ENCODE measurements at regions not wholly inside any gene's neighbourhood (a gene's known extent, or its start where the extent isn't known, plus 50 kb on each side); places are given as distances from the start of the nearest gene placed in this dataset.
"Not testable (repeated sequence)": the region's sequence is repeated elsewhere in the genome, so short reads cannot be mapped to it uniquely, and the experiment has no call there.

DNA sequence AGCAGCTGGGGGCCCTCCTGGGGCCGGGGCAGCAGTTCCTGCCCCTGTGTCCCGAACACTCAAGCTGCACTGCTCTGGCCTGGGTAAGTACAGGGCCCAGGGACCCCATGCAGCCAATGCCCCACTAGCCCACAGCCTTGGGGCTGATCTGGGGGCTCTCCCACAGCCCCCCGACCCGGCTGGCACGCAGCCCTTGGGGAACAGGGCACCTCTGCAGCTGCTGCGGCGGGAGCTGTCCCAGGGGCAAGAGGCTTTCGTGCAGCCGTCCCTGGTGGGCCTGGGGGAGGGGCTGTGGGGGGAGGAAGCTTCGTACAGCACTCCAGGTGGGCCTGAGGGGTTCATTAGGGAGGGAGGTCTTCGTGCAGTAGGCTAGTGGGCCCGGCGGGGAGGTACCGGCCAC lies 186.9 kb downstream of the IGLL1 start:
- intact Hi-C loops (cut with micrococcal nuclease; ENCODE audit: unreplicated experiment); H3K36me3 ChIP-seq (replicated peaks in 1 of 2; ENCODE audit: control insufficient read depth in 1 of 2, insufficient read depth in 2 of 2, low read length in 2 of 2); POLR2A ChIA-PET; BruUV-seq (replicated peaks); H4K20me1 ChIP-seq (ENCODE audit: insufficient read depth, low read length); H3K9me3 ChIP-seq (ENCODE audit: low read length); FAIRE-seq; H3K4me3 ChIP-seq (replicated peaks in 1 of 3; ENCODE audit: insufficient read depth in 1 of 3, low read depth in 2 of 3, low read length in 3 of 3); H3K27ac ChIP-seq (ENCODE audit: extremely low read length, insufficient read depth, low read length); H3K79me2 ChIP-seq (ENCODE audit: insufficient read depth, low read length); H2AFZ ChIP-seq (ENCODE audit: low read length); H3K4me2 ChIP-seq (ENCODE audit: low read depth, low read length); H3K9ac ChIP-seq (ENCODE audit: insufficient read depth, low read depth, low read length); ATAC-seq; DNase-seq (ENCODE audit: low spot score); CTCF ChIA-PET (ENCODE audit: low intra/inter-chr PET ratio, low total read pairs): not testable (repeated sequence)
- Histone ChIP-seq H3K4me1 (ENCODE audit: insufficient read depth, low read length) (peaks cover 16% of the 10 kb centered on the region), H3K27me3 (ENCODE audit: control insufficient read depth in 1 of 2, insufficient read depth in 2 of 2, low read length in 2 of 2) (peaks cover 5 to 31% of the 10 kb centered on the region in 2 experiments; a peak in 4 of 5 replicates)
- WGBS (ENCODE audit: low lambda C conversion rate), result no CpG with 5 or more reads among the region's 14 CpGs
- in situ Hi-C loops (cut with HindIII; ENCODE audit: extremely low pct_ligation_motif_present, low pct_unique_long_range_greater_than_20kb), result loop anchor here (10.0 to 25.0 kb wide), 2 partner anchors 192 to 431 kb away; partner anchors contain the start of gene IGLL1

GRCh38 chr22:23392420-23393121 lies 187.5 kb downstream of the IGLL1 start:
- TF ChIP-seq ZNF101 (CRISPR knock-in tag; IDR thresholded peaks at IDR 0.05; ENCODE audit: borderline replicate concordance, low read depth) (no peak), PPARG (CRISPR knock-in tag; conservative IDR thresholded peaks at IDR 0.05) (no peak), HES4 (CRISPR knock-in tag; IDR thresholded peaks at IDR 0.05; ENCODE audit: borderline replicate concordance) (no peak), EHMT2 (IDR thresholded peaks at IDR 0.05; ENCODE audit: borderline replicate concordance, low read depth, low read length) (no peak)
- no peak for DNase-seq (ENCODE audit: low spot score)
- ChIA-PET CTCF (ENCODE audit: low intra/inter-chr PET ratio, low total read pairs) (no interaction called here), POLR2A (no interaction called here)
- Histone ChIP-seq H3K79me2 (ENCODE audit: insufficient read depth, low read length) (no peaks in the 10 kb centered on the region), H3K4me2 (ENCODE audit: low read depth, low read length) (no peak overlapping the region), H3K27ac (ENCODE audit: extremely low read length, insufficient read depth, low read length) (no peak overlapping the region), H2AFZ (ENCODE audit: low read length) (no peak overlapping the region), H4K20me1 (ENCODE audit: insufficient read depth, low read length) (no peaks in the 10 kb centered on the region), H3K36me3 (replicated peaks in 1 of 2; ENCODE audit: control insufficient read depth in 1 of 2, insufficient read depth in 2 of 2, low read length in 2 of 2) (no peaks in the 10 kb centered on the region), H3K27me3 (ENCODE audit: control insufficient read depth in 1 of 2, insufficient read depth in 2 of 2, low read length in 2 of 2) (peaks cover 3 to 31% of the 10 kb centered on the region in 2 experiments; a peak in 4 of 5 replicates), H3K9me3 (ENCODE audit: low read length) (no peaks in the 10 kb centered on the region), H3K9ac (ENCODE audit: insufficient read depth, low read depth, low read length) (no peak overlapping the region), H3K4me1 (ENCODE audit: insufficient read depth, low read length) (peaks cover 16% of the 10 kb centered on the region), H3K4me3 (replicated peaks in 1 of 3; ENCODE audit: insufficient read depth in 1 of 3, low read depth in 2 of 3, low read length in 3 of 3) (no peak overlapping the region)
- no TSS peak for BruUV-seq (replicated peaks)
- 80% methylated on average over 2 of the region's 11 CpGs for WGBS (ENCODE audit: low lambda C conversion rate)
- ATAC-seq, result no peak
- intact Hi-C loops (cut with micrococcal nuclease; ENCODE audit: unreplicated experiment) (no loop called here), in situ Hi-C loops (cut with HindIII; ENCODE audit: extremely low pct_ligation_motif_present, low pct_unique_long_range_greater_than_20kb) (loop anchor here (10.0 to 25.0 kb wide), 2 partner anchors 192 to 430 kb away; partner anchors contain the start of gene IGLL1)
- FAIRE-seq, result no peak
